GM12875 (cell line): ENCODE measurements at regions not wholly inside any gene's neighbourhood (a gene's known extent, or its start where the extent isn't known, plus 50 kb on each side); places are given as distances from the start of the nearest gene placed in this dataset.

Source experiments
- H3K4me3 ChIP-seq: one replicate; pipeline ENCODE4 v1.5.1; 2011; ENCODE audit warnings: low read depth, low read length, control low read depth
- TF ChIP-seq, protein P1 (sequence below): IDR thresholded peaks from 2 replicates; pipeline ENCODE4 v1.5.1; 2011; ENCODE audit warnings: low read depth, mild to moderate bottlenecking, control low read depth, inconsistent platforms, low read length, moderate library complexity, borderline replicate concordance; ENCODE audit not compliant: insufficient read depth

DNA sequence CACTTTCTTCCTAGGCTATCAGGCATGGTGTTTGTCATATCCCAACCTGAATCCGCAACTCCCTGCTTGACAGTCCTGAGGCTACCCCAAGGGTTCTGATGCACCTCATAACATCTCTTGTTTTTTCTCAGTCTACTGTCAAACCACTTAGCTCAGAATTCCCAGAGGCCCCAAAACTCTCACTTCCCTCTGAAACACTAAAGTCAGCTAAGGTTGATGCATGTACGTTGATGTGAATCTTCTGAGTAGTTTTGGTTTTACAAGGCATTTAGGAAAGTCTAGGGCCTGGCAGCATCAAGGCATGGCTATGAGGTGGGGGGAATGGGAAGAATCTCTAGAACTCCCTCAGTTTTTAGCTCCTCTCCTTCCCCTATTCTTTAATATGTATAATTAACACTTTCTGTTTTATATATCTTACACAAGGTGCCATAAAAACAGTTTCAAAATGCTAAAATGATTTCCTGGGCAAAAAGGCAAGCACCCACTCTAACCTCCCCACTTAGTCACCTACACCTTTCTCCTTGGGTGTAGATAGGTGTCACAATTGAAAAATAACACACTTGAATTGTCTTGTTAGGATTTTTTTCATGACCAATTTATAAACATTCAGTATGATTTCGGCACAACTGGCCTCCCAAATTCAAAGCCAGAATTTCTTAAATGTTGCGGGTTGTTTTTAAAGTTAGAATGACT lies 71.4 kb upstream of the TANK start:
- TF ChIP-seq, protein P1, sequence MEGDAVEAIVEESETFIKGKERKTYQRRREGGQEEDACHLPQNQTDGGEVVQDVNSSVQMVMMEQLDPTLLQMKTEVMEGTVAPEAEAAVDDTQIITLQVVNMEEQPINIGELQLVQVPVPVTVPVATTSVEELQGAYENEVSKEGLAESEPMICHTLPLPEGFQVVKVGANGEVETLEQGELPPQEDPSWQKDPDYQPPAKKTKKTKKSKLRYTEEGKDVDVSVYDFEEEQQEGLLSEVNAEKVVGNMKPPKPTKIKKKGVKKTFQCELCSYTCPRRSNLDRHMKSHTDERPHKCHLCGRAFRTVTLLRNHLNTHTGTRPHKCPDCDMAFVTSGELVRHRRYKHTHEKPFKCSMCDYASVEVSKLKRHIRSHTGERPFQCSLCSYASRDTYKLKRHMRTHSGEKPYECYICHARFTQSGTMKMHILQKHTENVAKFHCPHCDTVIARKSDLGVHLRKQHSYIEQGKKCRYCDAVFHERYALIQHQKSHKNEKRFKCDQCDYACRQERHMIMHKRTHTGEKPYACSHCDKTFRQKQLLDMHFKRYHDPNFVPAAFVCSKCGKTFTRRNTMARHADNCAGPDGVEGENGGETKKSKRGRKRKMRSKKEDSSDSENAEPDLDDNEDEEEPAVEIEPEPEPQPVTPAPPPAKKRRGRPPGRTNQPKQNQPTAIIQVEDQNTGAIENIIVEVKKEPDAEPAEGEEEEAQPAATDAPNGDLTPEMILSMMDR = no peak
- H3K4me3 ChIP-seq = no peak overlapping the region

DNA sequence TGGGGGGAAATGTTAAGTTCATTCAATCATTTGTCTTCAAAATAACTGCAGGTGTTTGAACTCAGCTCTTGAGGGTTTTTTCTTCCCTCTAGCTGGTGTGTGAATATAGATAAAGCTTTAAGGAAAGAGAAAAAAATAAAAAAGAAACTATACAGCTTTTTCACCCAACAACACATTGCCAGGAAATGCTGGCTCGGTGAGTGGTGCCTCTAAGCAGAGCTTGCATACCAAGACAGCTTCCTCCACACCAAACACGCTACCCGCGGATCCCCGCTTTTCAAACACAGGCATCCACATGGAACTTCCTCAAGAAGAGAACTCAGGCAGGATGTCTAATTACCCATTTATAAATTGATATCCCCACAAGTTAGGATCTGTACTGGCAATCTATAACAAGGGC lies 69.8 kb upstream of the TANK start:
- H3K4me3 ChIP-seq = no peak overlapping the region

DNA sequence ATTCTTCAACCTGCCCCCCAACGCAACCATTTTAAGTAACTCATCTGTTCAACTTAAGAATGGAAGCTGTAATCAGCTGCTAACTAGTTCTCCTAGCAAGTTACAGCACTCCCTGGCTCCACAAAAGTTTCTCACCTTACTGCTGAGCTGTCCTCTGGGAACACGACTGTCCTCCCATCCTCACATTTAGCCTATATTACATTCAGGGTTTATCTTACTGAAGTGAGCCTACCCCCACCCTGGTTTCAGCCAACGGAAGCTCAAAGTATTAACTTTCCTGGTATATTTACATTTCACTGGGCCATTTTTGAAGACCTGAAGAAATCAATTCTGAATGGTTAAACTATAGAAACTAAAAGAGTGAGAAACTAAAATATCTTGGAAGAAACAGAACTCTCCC lies 64.9 kb upstream of the TANK start:
- H3K4me3 ChIP-seq = peak overlapping the region; percentile 7
- TF ChIP-seq, protein P1 = no peak

More for the DNA sequence above, 69.8 kb upstream of the TANK start:
- TF ChIP-seq, protein P1 = no peak

DNA sequence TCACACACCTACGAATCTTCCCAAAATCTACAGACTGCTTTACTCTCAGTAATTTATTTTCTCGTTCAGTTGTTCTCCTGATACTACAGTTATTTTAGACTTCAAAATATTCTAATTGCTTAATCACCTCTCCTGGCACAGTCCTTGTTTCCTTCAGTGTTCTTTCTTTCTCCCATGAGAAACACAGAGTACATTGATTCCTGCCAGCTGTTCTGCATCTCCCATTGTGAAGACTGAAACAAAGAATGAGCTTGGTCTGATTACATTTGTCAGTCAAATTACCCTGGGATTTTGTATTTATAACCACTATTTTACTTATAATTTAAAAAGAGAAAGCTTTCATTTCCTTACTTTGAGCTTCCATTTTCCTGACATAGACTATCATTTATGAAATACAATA lies 63.9 kb upstream of the TANK start:
- TF ChIP-seq, protein P1 = no peak
- H3K4me3 ChIP-seq = no peak overlapping the region

DNA sequence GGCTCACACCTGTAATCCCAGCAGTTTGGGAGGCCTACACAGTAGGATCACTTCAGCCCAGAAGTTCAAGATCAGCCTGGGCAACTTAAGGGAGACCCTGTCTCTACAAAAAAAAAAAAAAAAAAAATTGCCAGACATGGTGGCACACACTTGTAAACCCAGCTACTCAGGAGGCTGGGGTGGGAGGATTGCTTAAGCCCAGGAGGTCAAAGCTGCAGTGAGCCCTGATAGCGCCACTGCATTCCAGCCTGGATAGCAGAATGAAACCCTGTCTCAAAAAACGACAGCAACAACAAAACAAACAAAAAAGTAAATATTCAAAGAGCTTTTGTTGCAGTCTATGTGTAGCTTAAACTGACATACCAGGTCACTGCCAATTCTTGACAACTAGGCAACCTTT lies 63.1 kb upstream of the TANK start:
- H3K4me3 ChIP-seq = no peak overlapping the region
- TF ChIP-seq, protein P1 = no peak

DNA sequence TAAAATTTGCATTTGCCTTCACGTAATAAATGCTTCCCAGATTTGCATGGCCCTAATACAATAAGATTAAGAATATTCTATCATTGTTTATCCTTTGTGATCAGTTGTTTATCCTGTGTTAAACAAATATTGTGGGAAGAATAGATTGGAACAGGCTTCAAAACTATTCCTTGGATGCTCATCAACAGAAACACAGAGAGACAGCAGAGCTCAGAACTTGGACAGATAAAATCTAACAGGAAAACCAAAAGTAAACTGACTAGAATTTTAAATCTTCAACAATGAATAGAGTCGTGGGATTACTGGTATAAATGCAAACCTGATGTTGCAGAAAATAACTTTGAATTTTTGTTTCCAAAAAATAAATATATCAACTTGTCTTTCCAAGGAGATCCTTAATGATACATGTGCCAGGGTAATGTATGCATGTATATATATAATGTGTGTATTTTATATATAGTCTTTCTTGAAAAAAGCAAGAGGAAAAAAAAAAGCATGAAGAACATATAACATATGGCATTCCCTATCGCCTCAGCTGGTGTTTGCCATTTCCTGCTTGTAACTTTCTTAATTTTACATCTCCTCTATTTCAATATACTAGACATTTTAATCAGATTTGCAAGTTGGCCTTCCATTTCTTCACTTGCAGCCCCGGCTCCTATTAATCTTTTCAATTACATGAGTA lies 59.9 kb upstream of the TANK start:
- TF ChIP-seq, protein P1 = no peak
- no peak overlapping the region for H3K4me3 ChIP-seq

DNA sequence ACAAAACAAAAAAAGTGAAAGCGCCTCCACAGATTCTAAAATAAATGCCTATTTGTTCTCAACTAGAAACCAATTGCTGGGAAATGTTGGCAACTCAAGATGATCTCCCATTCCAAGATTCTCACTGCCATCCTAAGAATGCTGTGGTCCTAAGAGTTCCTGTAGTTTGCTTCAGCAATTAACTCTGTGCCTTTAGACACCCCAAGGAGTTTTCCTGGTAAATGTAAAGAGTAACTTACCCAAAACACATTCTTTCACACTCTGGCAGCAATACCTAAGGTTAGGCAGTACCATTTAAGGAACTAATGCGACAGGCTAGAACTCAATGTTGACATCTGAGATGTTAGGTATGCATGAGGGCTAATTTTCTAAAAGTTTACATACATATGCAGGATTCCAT lies 58.8 kb upstream of the TANK start:
- TF ChIP-seq, protein P1 = no peak
- no peak overlapping the region for H3K4me3 ChIP-seq
